SU-DHL-6 (cell line): ENCODE measurements at regions not wholly inside any gene's neighbourhood (a gene's known extent, or its start where the extent isn't known, plus 50 kb on each side); places are given as distances from the start of the nearest gene placed in this dataset.

Experiments used
- EZH2phosphoT487 ChIP-seq: fragments of 200-600 bp; sonication (generic), shearing (Covaris generic); conservative IDR thresholded peaks from 2 replicates; pipeline ENCODE4 v1.6.1; 2018; ENCODE audit warnings: mild to moderate bottlenecking, antibody characterized with exemption, low read length, moderate library complexity, mixed read lengths
- TF ChIP-seq, protein P1 (sequence below): fragments of 200-600 bp; sonication (generic); IDR thresholded peaks from one replicate; pipeline ENCODE4 v1.5.1; 2017; ENCODE audit warnings: antibody characterized with exemption, mild to moderate bottlenecking, low read length, moderate library complexity; ENCODE audit not compliant: insufficient read depth, poor library complexity, severe bottlenecking

DNA sequence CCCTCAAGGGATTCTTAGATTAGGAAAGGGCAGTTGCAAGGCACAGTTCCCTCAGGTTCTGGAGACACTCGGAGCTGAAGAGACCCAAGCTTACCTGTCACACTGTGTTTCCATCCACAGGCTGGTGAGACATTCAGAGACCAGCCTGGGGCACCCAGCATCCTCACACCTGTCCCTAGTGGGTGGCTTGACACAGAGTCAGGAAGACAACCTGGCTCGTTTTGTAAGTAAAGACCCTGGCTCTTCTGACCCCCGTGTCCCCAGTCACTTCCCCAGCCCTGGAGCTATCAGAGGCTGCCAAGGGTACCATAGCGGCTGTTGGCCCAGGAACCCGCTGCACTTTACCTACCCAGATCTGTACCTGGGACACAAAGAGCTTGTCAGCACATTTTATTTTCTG is 409.8 kb downstream of the MATN1 start:
- TF ChIP-seq, protein P1, sequence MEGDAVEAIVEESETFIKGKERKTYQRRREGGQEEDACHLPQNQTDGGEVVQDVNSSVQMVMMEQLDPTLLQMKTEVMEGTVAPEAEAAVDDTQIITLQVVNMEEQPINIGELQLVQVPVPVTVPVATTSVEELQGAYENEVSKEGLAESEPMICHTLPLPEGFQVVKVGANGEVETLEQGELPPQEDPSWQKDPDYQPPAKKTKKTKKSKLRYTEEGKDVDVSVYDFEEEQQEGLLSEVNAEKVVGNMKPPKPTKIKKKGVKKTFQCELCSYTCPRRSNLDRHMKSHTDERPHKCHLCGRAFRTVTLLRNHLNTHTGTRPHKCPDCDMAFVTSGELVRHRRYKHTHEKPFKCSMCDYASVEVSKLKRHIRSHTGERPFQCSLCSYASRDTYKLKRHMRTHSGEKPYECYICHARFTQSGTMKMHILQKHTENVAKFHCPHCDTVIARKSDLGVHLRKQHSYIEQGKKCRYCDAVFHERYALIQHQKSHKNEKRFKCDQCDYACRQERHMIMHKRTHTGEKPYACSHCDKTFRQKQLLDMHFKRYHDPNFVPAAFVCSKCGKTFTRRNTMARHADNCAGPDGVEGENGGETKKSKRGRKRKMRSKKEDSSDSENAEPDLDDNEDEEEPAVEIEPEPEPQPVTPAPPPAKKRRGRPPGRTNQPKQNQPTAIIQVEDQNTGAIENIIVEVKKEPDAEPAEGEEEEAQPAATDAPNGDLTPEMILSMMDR: no peak
- no peak for TF ChIP-seq EZH2phosphoT487
